Trophoblast cell (in vitro differentiated cells and primary cell): ENCODE measurements at regions not wholly inside any gene's neighbourhood (a gene's known extent, or its start where the extent isn't known, plus 50 kb on each side); places are given as distances from the start of the nearest gene placed in this dataset.
A peak's percentile ranks its signal among the peaks of the same experiment; 100 is the strongest.

Experiments
- DNase-seq, 2 donors: peaks; one replicate each; pipeline ENCODE4 v3.0.0-alpha.2; 2016
- H2AFZ ChIP-seq: 2 replicates; pipeline ENCODE4 v1.6.1; 2013; ENCODE audit warnings: low read length, moderate library complexity, mild to moderate bottlenecking; ENCODE audit not compliant: insufficient read depth, poor library complexity
- H2AK5ac ChIP-seq: 2 replicates; pipeline ENCODE4 v1.6.1; 2013; ENCODE audit warnings: mild to moderate bottlenecking, low read length
- H2BK120ac ChIP-seq: 2 replicates; pipeline ENCODE4 v1.6.1; 2013; ENCODE audit warnings: low read length, mild to moderate bottlenecking, moderate library complexity; ENCODE audit not compliant: insufficient read depth, poor library complexity
- H2BK12ac ChIP-seq: 2 replicates; pipeline ENCODE4 v1.6.1; 2013; ENCODE audit warnings: mild to moderate bottlenecking, low read length, moderate library complexity
- H2BK5ac ChIP-seq: 2 replicates; pipeline ENCODE4 v1.6.1; 2013; ENCODE audit warnings: low read length, low read depth, moderate library complexity, mild to moderate bottlenecking; ENCODE audit not compliant: poor library complexity
- H3K14ac ChIP-seq: 2 replicates; pipeline ENCODE4 v1.6.1; 2013; ENCODE audit warnings: mild to moderate bottlenecking, low read length
- H3K18ac ChIP-seq: 2 replicates; pipeline ENCODE4 v1.6.1; 2013; ENCODE audit warnings: mild to moderate bottlenecking, low read length
- H3K23ac ChIP-seq: 2 replicates; pipeline ENCODE4 v1.6.1; 2013; ENCODE audit warnings: low read length
- H3K27ac ChIP-seq: 2 replicates; pipeline ENCODE4 v1.5.1; 2013; ENCODE audit warnings: low read depth, mild to moderate bottlenecking, inconsistent platforms, low read length, moderate library complexity
- H3K27me3 ChIP-seq: 2 replicates; pipeline ENCODE4 v1.6.1; 2013; ENCODE audit warnings: inconsistent platforms, mild to moderate bottlenecking, low read length, moderate library complexity; ENCODE audit not compliant: insufficient read depth
- H3K36me3 ChIP-seq, 2 experiments: 1 replicate in 1 of 2; 2 replicates in 1 of 2; pipeline ENCODE4 v1.6.1; 2013; ENCODE audit warnings: low read length in 2 of 2, mild to moderate bottlenecking in 2 of 2, moderate library complexity in 1 of 2; ENCODE audit not compliant: insufficient read depth in 2 of 2, control insufficient read depth in 1 of 2
- H3K4ac ChIP-seq: 2 replicates; pipeline ENCODE4 v1.6.1; 2013; ENCODE audit warnings: low read depth, mild to moderate bottlenecking, low read length, moderate library complexity
- H3K4me1 ChIP-seq, 2 experiments: 1 replicate in 1 of 2; 2 replicates in 1 of 2; pipeline ENCODE4 v1.6.1; 2013; ENCODE audit warnings: low read length in 2 of 2, mild to moderate bottlenecking in 2 of 2, moderate library complexity in 1 of 2; ENCODE audit not compliant: insufficient read depth in 2 of 2, control insufficient read depth in 1 of 2
- H3K4me2 ChIP-seq: 2 replicates; pipeline ENCODE4 v1.6.1; 2013; ENCODE audit warnings: inconsistent platforms, mild to moderate bottlenecking, low read length, moderate library complexity
- H3K4me3 ChIP-seq: 2 replicates; pipeline ENCODE4 v1.5.1; 2013; ENCODE audit warnings: mild to moderate bottlenecking, low read depth, low read length, inconsistent platforms
- H3K79me1 ChIP-seq: one replicate; pipeline ENCODE4 v1.6.1; 2013; ENCODE audit warnings: low read length
- H3K79me2 ChIP-seq: 2 replicates; pipeline ENCODE4 v1.6.1; 2013; ENCODE audit warnings: low read length, mild to moderate bottlenecking; ENCODE audit not compliant: control insufficient read depth, insufficient read depth, poor library complexity
- H3K9ac ChIP-seq: 2 replicates; pipeline ENCODE4 v1.6.1; 2013; ENCODE audit warnings: mild to moderate bottlenecking, low read length
- H3K9me3 ChIP-seq: 2 replicates; pipeline ENCODE4 v1.6.1; 2013; ENCODE audit warnings: low read depth, mild to moderate bottlenecking, control low read depth, inconsistent platforms, low read length; ENCODE audit not compliant: insufficient read depth
- H4K12ac ChIP-seq: 2 replicates; pipeline ENCODE4 v1.6.1; 2013; ENCODE audit warnings: low read depth, mild to moderate bottlenecking, low read length, moderate library complexity
- H4K8ac ChIP-seq: 2 replicates; pipeline ENCODE4 v1.6.1; 2013; ENCODE audit warnings: low read depth, mild to moderate bottlenecking, low read length, moderate library complexity
- H4K91ac ChIP-seq: one replicate; pipeline ENCODE4 v1.6.1; 2013; ENCODE audit warnings: low read depth, mild to moderate bottlenecking, low read length, moderate library complexity
- WGBS: extraction: QIAGEN DNeasy Blood & Tissue Kit; methylation state at CpG from one replicate; pipeline ENCODE4 v1.1.7; 2013; ENCODE audit warnings: missing lambda C conversion rate; ENCODE audit not compliant: insufficient read length, insufficient coverage; ENCODE audit errors: extremely low coverage; 5-methylcytosine and 5-hydroxymethylcytosine counted together

DNA sequence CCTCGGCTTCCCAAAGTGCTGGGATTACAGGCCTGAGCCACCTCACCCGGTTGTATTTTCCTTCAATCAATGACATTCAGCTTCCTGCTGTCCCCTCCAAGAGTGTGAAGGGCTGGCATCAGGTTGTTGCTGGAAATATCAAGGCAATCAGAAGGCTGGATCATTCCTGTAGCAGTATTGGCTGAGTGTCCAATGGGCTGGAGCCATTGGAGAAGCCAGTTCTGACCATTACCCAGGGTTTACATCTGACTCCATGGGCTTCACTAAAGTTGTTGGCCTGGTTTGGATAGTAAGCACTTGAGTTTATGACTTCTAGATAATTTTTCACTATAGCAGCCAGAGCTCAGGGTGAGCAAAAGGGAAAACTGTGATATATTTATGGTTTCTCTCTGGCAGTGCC is 137.0 kb downstream of the DLEU7 start:
- no peaks in the 10 kb centered on the region for H3K27me3 ChIP-seq
- H3K4me2 ChIP-seq: no peak overlapping the region
- H2BK12ac ChIP-seq: no peak overlapping the region
- DNase-seq: no peak
- H3K79me2 ChIP-seq: no peaks in the 10 kb centered on the region
- no peak overlapping the region for H3K14ac ChIP-seq
- no peak overlapping the region for H2BK120ac ChIP-seq
- H3K23ac ChIP-seq: no peak overlapping the region
- H3K18ac ChIP-seq: no peak overlapping the region
- no peak overlapping the region for H2AK5ac ChIP-seq
- H4K91ac ChIP-seq: no peak overlapping the region
- H3K4me3 ChIP-seq: no peak overlapping the region
- H3K9ac ChIP-seq: no peak overlapping the region
- no peaks in the 10 kb centered on the region for H3K36me3 ChIP-seq
- H4K8ac ChIP-seq: no peak overlapping the region
- no peaks in the 10 kb centered on the region for H3K79me1 ChIP-seq
- WGBS: no CpG with 5 or more reads among the region's 2 CpGs
- no peaks in the 10 kb centered on the region for H3K4me1 ChIP-seq
- no peak overlapping the region for H2BK5ac ChIP-seq
- peaks cover 3% of the 10 kb centered on the region for H3K9me3 ChIP-seq
- H3K27ac ChIP-seq: no peak overlapping the region
- no peak overlapping the region for H3K4ac ChIP-seq
- H2AFZ ChIP-seq: no peak overlapping the region
- H4K12ac ChIP-seq: no peak overlapping the region

DNA sequence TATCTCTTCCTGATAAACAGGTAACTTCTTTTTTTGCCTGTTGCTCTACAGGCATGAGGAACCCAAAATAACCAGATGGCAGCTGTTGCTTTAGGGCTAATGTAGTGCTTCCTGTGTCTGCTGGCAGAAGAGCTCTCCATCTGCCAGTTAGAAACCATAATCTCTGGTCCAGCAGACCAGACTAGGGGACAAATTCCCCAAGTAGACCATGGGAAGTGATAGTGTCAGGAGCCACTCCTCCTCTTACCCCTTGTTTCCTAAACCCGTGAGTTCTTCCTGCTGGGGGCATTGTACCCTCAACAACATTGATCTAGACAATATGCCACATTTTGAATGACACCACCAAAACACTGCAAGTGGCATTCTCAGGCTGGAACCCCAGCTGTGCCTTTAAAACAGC is 135.9 kb downstream of the DLEU7 start:
- H3K27ac ChIP-seq: no peak overlapping the region
- H3K27me3 ChIP-seq: no peaks in the 10 kb centered on the region
- no peak overlapping the region for H4K91ac ChIP-seq
- no peak overlapping the region for H2BK5ac ChIP-seq
- no peak overlapping the region for H2BK12ac ChIP-seq
- no peak overlapping the region for H4K12ac ChIP-seq
- WGBS: no CpG with 5 or more reads among the region's 1 CpG
- no peak overlapping the region for H2BK120ac ChIP-seq
- no peaks in the 10 kb centered on the region for H3K36me3 ChIP-seq
- no peaks in the 10 kb centered on the region for H3K79me1 ChIP-seq
- no peak overlapping the region for H3K14ac ChIP-seq
- no peak overlapping the region for H3K4ac ChIP-seq
- no peaks in the 10 kb centered on the region for H3K79me2 ChIP-seq
- peak overlapping the region; percentile 28 for H3K23ac ChIP-seq
- no peak overlapping the region for H4K8ac ChIP-seq
- H3K18ac ChIP-seq: no peak overlapping the region
- H3K9ac ChIP-seq: peak overlapping the region; percentile 36
- no peak overlapping the region for H3K4me2 ChIP-seq
- H3K9me3 ChIP-seq: peaks cover 3% of the 10 kb centered on the region
- H3K4me3 ChIP-seq: no peak overlapping the region
- no peak overlapping the region for H2AK5ac ChIP-seq
- no peaks in the 10 kb centered on the region for H3K4me1 ChIP-seq
- H2AFZ ChIP-seq: no peak overlapping the region
- DNase-seq: no peak

DNA sequence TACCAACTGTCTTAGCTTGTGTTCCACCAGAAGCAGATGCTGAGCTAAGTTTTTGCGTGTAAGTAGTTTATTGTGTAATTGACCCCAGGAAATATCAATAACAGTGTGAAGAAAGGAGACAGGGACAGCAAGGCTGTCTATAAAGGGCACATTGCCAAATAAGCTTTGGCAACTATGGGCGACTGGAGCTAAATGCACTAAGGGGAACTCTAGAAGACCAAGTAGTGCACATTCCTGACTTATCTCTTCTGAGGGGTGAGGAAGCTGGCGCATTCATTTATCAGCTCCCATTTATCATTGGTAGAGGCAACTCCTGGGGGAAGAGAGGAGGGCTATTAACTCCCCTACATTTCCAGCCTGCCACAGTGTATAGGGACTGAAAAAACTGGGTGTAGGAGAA is 135.0 kb downstream of the DLEU7 start:
- no peak overlapping the region for H3K4ac ChIP-seq
- no CpG with 5 or more reads among the region's 3 CpGs for WGBS
- no peak overlapping the region for H4K8ac ChIP-seq
- H3K79me2 ChIP-seq: no peaks in the 10 kb centered on the region
- no peak overlapping the region for H2AFZ ChIP-seq
- H3K14ac ChIP-seq: no peak overlapping the region
- H3K27ac ChIP-seq: no peak overlapping the region
- H3K4me1 ChIP-seq: no peaks in the 10 kb centered on the region
- no peaks in the 10 kb centered on the region for H3K36me3 ChIP-seq
- no peak overlapping the region for H3K23ac ChIP-seq
- H3K27me3 ChIP-seq: no peaks in the 10 kb centered on the region
- H4K12ac ChIP-seq: no peak overlapping the region
- H3K9ac ChIP-seq: no peak overlapping the region
- H3K9me3 ChIP-seq: peaks cover 3% of the 10 kb centered on the region
- no peak overlapping the region for H3K18ac ChIP-seq
- no peak overlapping the region for H2BK12ac ChIP-seq
- DNase-seq: no peak
- no peak overlapping the region for H2AK5ac ChIP-seq
- no peak overlapping the region for H4K91ac ChIP-seq
- H2BK120ac ChIP-seq: no peak overlapping the region
- no peak overlapping the region for H3K4me3 ChIP-seq
- no peak overlapping the region for H3K4me2 ChIP-seq
- H3K79me1 ChIP-seq: no peaks in the 10 kb centered on the region
- no peak overlapping the region for H2BK5ac ChIP-seq

DNA sequence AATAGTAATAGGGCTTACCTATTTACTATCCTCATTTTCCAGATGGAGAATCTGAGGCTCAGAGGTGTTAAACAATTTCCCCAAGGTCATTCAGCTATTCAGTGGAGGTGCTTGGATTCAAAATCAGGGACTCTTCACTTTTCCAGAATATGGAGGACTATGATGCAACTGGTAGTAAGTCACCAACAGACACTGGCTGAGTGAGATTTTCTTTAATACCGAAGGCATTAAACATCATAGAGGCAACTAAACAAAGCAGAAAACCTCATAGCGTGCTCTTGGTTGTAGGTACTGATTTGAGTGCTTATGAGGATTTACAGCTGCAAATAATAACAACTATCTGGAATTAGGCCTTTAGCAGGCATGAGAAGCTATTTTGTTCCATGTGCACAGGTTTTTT is 134.4 kb downstream of the DLEU7 start:
- no peak overlapping the region for H3K4ac ChIP-seq
- H3K27me3 ChIP-seq: no peaks in the 10 kb centered on the region
- no peaks in the 10 kb centered on the region for H3K79me1 ChIP-seq
- H2BK5ac ChIP-seq: no peak overlapping the region
- no peak overlapping the region for H3K9ac ChIP-seq
- no peak overlapping the region for H3K4me2 ChIP-seq
- H2AK5ac ChIP-seq: no peak overlapping the region
- H3K18ac ChIP-seq: no peak overlapping the region
- no peaks in the 10 kb centered on the region for H3K79me2 ChIP-seq
- H3K9me3 ChIP-seq: peaks cover 3% of the 10 kb centered on the region
- no peaks in the 10 kb centered on the region for H3K36me3 ChIP-seq
- no peak overlapping the region for H4K8ac ChIP-seq
- WGBS: no CpG with 5 or more reads among the region's 2 CpGs
- no peak overlapping the region for H2BK12ac ChIP-seq
- H2BK120ac ChIP-seq: no peak overlapping the region
- no peak overlapping the region for H3K27ac ChIP-seq
- H3K23ac ChIP-seq: no peak overlapping the region
- H4K91ac ChIP-seq: no peak overlapping the region
- no peak overlapping the region for H3K4me3 ChIP-seq
- H3K4me1 ChIP-seq: no peaks in the 10 kb centered on the region
- no peak overlapping the region for H2AFZ ChIP-seq
- no peak for DNase-seq
- no peak overlapping the region for H3K14ac ChIP-seq
- H4K12ac ChIP-seq: no peak overlapping the region
